Natural killer cell (primary cell): ENCODE measurements at regions not wholly inside any gene's neighbourhood (a gene's known extent, or its start where the extent isn't known, plus 50 kb on each side); places are given as distances from the start of the nearest gene placed in this dataset.

Source experiments
- ATAC-seq, 3 donors: fragments of 150-1000 bp in 2 of 3; fragments of 200-7000 bp in 1 of 3; cut with Tn5 transposase; 1 replicate in 1 of 3; 2 replicates in 2 of 3; pipeline ENCODE4 v1.10.0; 2021; ENCODE audit warnings: mild to moderate bottlenecking in 2 of 3, moderate library complexity in 2 of 3
- DNase-seq, 2 donors: peaks; one replicate each; pipeline versions ENCODE4 v3.0.0 to v3.0.0-alpha.2; 2013 to 2021; ENCODE audit warnings: mixed read lengths in 1 of 2
- H3K27ac ChIP-seq: one replicate; pipeline ENCODE4 v1.5.1; 2013; ENCODE audit warnings: mild to moderate bottlenecking, low read length
- H3K27me3 ChIP-seq: one replicate; pipeline ENCODE4 v1.6.1; 2013; ENCODE audit warnings: low read length; ENCODE audit not compliant: control insufficient read depth, insufficient read depth
- H3K36me3 ChIP-seq: one replicate; pipeline ENCODE4 v1.6.1; 2013; ENCODE audit warnings: low read length; ENCODE audit not compliant: control insufficient read depth, insufficient read depth
- H3K4me1 ChIP-seq: one replicate; pipeline ENCODE4 v1.6.1; 2013; ENCODE audit warnings: low read length; ENCODE audit not compliant: control insufficient read depth, insufficient read depth
- H3K4me3 ChIP-seq: one replicate; pipeline ENCODE4 v1.5.1; 2013; ENCODE audit warnings: low read length
- H3K9me3 ChIP-seq: one replicate; pipeline ENCODE4 v1.6.1; 2013; ENCODE audit warnings: low read length; ENCODE audit not compliant: control insufficient read depth, insufficient read depth
- H3K27ac Mint-ChIP-seq, 2 donors: one replicate each; pipeline ENCODE4 v1.8.0; 2022; ENCODE audit warnings: mild to moderate bottlenecking in 2 of 2, mixed read lengths in 2 of 2, moderate library complexity in 1 of 2
- H3K27me3 Mint-ChIP-seq, 2 donors: one replicate each; pipeline ENCODE4 v1.8.0; 2022; ENCODE audit warnings: low read depth in 2 of 2, mixed read lengths in 2 of 2
- H3K36me3 Mint-ChIP-seq: one replicate; pipeline ENCODE4 v1.8.0; 2022; ENCODE audit warnings: mixed read lengths
- H3K4me1 Mint-ChIP-seq, 2 donors: one replicate each; pipeline ENCODE4 v1.8.0; 2022; ENCODE audit warnings: mixed read lengths in 2 of 2
- H3K4me3 Mint-ChIP-seq: one replicate; pipeline ENCODE4 v1.8.0; 2022; ENCODE audit warnings: mild to moderate bottlenecking, moderate library complexity, mixed read lengths
- H3K9me3 Mint-ChIP-seq, 2 donors: one replicate each; pipeline ENCODE4 v1.8.0; 2022; ENCODE audit warnings: mixed read lengths in 2 of 2
- WGBS: methylation state at CpG from one replicate; pipeline ENCODE4 v1.1.7; 2013; ENCODE audit warnings: missing lambda C conversion rate; ENCODE audit not compliant: insufficient coverage; 5-methylcytosine and 5-hydroxymethylcytosine counted together
- intact Hi-C: fragments of 100-400 bp; cut with micrococcal nuclease; formaldehyde crosslinking; loops from one replicate; pipeline ENCODE4 v1.14.2; 2022
- TF ChIP-seq, protein P1 (sequence below): fragments of 200-600 bp; IDR thresholded peaks from one replicate; pipeline ENCODE4 v1.8.0; 2022; ENCODE audit warnings: antibody characterized with exemption

DNA sequence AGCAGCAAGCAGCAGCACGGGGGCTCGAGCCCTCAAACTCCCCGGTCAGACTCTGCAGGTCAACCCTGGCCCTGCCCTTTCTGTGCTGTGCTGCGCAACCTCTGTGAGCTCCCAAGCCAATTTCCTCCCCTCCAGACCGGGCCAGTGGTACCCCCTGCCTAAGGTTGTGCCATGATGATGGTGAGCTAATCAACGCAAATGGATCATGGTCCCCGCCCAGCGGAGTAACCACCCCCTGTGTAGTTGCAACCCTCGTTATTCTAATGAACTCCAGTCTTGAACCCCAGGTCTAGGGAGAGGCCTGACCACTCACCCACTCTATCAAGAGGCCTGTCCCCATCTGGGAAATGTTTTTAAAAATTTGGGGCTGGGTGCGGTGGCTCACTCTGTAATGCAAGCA lies 201.8 kb upstream of the FOXF1 start:
- H3K4me3 Mint-ChIP-seq, result no peak overlapping the region
- H3K4me1 Mint-ChIP-seq, result no peaks in the 10 kb centered on the region
- peaks cover 12 to 16% of the 10 kb centered on the region in 2 donors for H3K27me3 Mint-ChIP-seq
- no peak overlapping the region for H3K27ac Mint-ChIP-seq
- Histone ChIP-seq H3K9me3 (no peaks in the 10 kb centered on the region), H3K4me3 (no peak overlapping the region), H3K27me3 (no peaks in the 10 kb centered on the region), H3K27ac (no peak overlapping the region), H3K4me1 (no peaks in the 10 kb centered on the region), H3K36me3 (no peaks in the 10 kb centered on the region)
- no peak for ATAC-seq
- no peaks in the 10 kb centered on the region for H3K36me3 Mint-ChIP-seq
- DNase-seq, result no peak
- TF ChIP-seq, protein P1, sequence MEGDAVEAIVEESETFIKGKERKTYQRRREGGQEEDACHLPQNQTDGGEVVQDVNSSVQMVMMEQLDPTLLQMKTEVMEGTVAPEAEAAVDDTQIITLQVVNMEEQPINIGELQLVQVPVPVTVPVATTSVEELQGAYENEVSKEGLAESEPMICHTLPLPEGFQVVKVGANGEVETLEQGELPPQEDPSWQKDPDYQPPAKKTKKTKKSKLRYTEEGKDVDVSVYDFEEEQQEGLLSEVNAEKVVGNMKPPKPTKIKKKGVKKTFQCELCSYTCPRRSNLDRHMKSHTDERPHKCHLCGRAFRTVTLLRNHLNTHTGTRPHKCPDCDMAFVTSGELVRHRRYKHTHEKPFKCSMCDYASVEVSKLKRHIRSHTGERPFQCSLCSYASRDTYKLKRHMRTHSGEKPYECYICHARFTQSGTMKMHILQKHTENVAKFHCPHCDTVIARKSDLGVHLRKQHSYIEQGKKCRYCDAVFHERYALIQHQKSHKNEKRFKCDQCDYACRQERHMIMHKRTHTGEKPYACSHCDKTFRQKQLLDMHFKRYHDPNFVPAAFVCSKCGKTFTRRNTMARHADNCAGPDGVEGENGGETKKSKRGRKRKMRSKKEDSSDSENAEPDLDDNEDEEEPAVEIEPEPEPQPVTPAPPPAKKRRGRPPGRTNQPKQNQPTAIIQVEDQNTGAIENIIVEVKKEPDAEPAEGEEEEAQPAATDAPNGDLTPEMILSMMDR, result no peak
- intact Hi-C loops, result no loop called here
- 88% methylated on average over 10 of the region's 10 CpGs for WGBS
- no peaks in the 10 kb centered on the region for H3K9me3 Mint-ChIP-seq

DNA sequence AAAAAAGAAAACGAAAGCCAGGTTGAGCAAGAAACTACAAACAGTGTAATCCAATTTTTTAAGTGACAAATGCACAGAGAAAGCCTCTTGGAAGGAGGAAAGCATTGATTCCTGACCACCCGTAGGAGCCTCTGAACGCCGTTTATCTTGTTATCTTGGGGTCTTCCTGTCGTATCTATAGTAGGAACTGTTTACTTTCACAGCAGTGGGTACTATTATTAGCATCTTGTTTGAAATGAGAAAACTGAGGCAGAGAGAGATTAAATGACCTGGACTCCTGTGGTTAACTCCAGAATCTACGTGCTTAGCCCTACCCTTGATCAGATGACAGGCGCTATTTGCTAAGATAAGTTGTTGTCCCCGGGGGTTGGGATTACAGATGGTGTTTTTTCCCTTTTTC lies 196.7 kb upstream of the FOXF1 start:
- WGBS, result 23% methylated on average over 7 of the region's 8 CpGs
- no peaks in the 10 kb centered on the region for H3K4me1 Mint-ChIP-seq
- no peaks in the 10 kb centered on the region for H3K36me3 ChIP-seq
- H3K27ac ChIP-seq, result no peak overlapping the region
- no peaks in the 10 kb centered on the region for H3K4me1 ChIP-seq
- H3K4me3 Mint-ChIP-seq, result no peak overlapping the region
- H3K4me3 ChIP-seq, result no peak overlapping the region
- TF ChIP-seq, protein P1, result no peak
- no peaks in the 10 kb centered on the region for H3K36me3 Mint-ChIP-seq
- no peak overlapping the region for H3K27ac Mint-ChIP-seq
- H3K27me3 ChIP-seq, result no peaks in the 10 kb centered on the region
- no peak for ATAC-seq
- H3K9me3 ChIP-seq, result no peaks in the 10 kb centered on the region
- no peak for DNase-seq
- H3K9me3 Mint-ChIP-seq, result no peaks in the 10 kb centered on the region
- intact Hi-C loops, result no loop called here
- H3K27me3 Mint-ChIP-seq, result peaks cover under 1 to 3% of the 10 kb centered on the region in 2 donors

DNA sequence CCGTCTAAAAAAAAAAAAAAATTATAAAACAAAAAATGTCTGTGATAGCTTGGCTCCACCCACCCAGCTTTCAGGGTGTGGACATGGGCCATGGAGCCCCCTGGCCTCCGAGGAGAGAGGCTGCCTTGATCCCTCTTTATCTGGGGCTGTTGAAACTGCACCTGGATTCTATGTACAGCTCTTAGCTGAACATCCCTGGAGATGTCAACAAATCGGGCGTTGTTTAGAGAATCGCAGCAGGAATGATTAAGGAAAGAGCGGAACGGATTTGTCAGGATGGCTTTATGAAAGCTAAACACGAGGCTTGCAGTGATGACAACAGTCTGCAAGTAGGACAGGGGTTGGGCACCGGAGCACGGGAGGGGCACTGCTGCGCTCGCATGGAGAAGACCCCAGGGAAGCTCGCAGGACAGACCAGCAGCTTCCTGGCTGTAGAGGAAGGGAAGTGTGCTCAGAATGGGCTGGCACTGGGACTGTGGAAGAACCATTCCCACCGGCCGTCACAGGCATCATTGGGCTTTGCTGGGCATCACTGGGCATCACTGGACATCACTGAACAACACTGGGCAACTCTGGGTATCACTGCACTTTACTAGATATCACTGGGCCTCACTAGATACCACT lies 195.8 kb upstream of the FOXF1 start:
- no peaks in the 10 kb centered on the region for H3K9me3 ChIP-seq
- no peaks in the 10 kb centered on the region for H3K36me3 Mint-ChIP-seq
- H3K27me3 Mint-ChIP-seq, result peaks cover 0 to 3% of the 10 kb centered on the region in 2 donors
- ATAC-seq (no peak), DNase-seq (no peak)
- no peak overlapping the region for H3K4me3 Mint-ChIP-seq
- no peaks in the 10 kb centered on the region for H3K4me1 ChIP-seq
- no peaks in the 10 kb centered on the region for H3K4me1 Mint-ChIP-seq
- no peak overlapping the region for H3K27ac Mint-ChIP-seq
- TF ChIP-seq, protein P1, result no peak
- no peak overlapping the region for H3K27ac ChIP-seq
- WGBS, result 83% methylated on average over 15 of the region's 15 CpGs
- H3K27me3 ChIP-seq, result no peaks in the 10 kb centered on the region
- no peak overlapping the region for H3K4me3 ChIP-seq
- H3K36me3 ChIP-seq, result no peaks in the 10 kb centered on the region
- intact Hi-C loops, result no loop called here
- no peaks in the 10 kb centered on the region for H3K9me3 Mint-ChIP-seq
